DOHH2 (cell line): ENCODE measurements at regions not wholly inside any gene's neighbourhood (a gene's known extent, or its start where the extent isn't known, plus 50 kb on each side); places are given as distances from the start of the nearest gene placed in this dataset.

Experiments
- CTCF ChIP-seq: fragments of 200-600 bp; sonication (generic); IDR thresholded peaks from one replicate; pipeline ENCODE4 v1.5.1; 2014; ENCODE audit warnings: antibody characterized with exemption, mild to moderate bottlenecking, low read depth, low read length; ENCODE audit not compliant: poor library complexity, severe bottlenecking
- EZH2phosphoT487 ChIP-seq: fragments of 200-600 bp; sonication (generic); IDR thresholded peaks from 2 replicates; pipeline ENCODE4 v1.6.1; 2017; ENCODE audit warnings: borderline replicate concordance, mild to moderate bottlenecking, antibody characterized with exemption, low read length, moderate library complexity, mixed read lengths

DNA sequence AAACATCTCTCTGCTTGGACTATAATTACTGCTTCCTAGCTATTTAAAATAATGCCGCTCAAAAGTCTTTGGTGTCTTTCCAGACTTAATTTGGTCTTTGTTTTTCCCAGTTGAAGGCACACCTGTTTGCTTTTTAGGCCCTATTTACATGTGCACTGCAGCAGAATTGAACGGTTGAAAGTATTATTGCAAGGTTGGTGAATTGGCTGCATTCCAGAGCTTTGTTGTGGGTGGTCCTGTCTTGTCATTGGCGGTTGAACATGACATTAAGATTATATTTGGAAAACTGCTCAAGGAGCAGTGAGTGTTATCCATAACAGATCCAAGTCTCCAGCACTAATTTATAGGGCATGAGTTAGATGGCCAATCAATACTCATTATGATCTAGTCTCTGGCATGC lies 656.3 kb downstream of the PTPRC start:
- no peak for TF ChIP-seq CTCF
- TF ChIP-seq EZH2phosphoT487, result no peak
